GM12878 (cell line): ENCODE measurements at regions not wholly inside any gene's neighbourhood (a gene's known extent, or its start where the extent isn't known, plus 50 kb on each side); places are given as distances from the start of the nearest gene placed in this dataset.

Source experiments
- ATAC-seq: fragments of 200-7000 bp; cut with Tn5 transposase; 3 replicates; pipeline ENCODE4 v1.9.1; 2020; ENCODE audit warnings: mild to moderate bottlenecking, moderate library complexity
- BruUV-seq: library from RNA; stranded (reverse); fragments of 400-500 nt; replicated peaks from 2 replicates; lab custom pipeline; 2021; lab: Mats Ljungman, UMichigan
- CTCF ChIA-PET: fragments of 300-600 bp; sonication (Branson Sonifier 250); formaldehyde crosslinking; extraction: SDS; loops from one replicate; lab custom pipeline; 2021; ENCODE audit warnings: inconsistent platforms; lab: Yijun Ruan, JAX
- POLR2A ChIA-PET: fragments of 350-600 bp; formaldehyde crosslinking; extraction: SDS; loops from one replicate; lab custom pipeline; 2021; ENCODE audit warnings: inconsistent platforms; lab: Charles Lee
- RAD21 ChIA-PET: fragments of 300-600 bp; sonication (Branson Sonifier 250); formaldehyde crosslinking; loops from one replicate; lab custom pipeline; 2023; ENCODE audit warnings: antibody characterized with exemption; ENCODE audit not compliant: unreplicated experiment; lab: Charles Lee
- SMC1A ChIA-PET: fragments of 300-600 bp; sonication (Branson Sonifier 250); formaldehyde crosslinking; loops from one replicate; lab custom pipeline; 2023; ENCODE audit not compliant: unreplicated experiment, uncharacterized antibody; lab: Charles Lee
- DNase-seq: peaks from one replicate; pipeline ENCODE4 v3.0.0-alpha.2; 2011; ENCODE audit warnings: low read depth, low spot score
- FAIRE-seq: peaks from 3 replicates; lab custom pipeline; 2011; peaks lifted over from hg19 to GRCh38; lab: Jason Lieb, UNC
- H2AFZ ChIP-seq: 2 replicates; pipeline ENCODE4 v1.6.0; 2011; ENCODE audit warnings: low read depth, low read length, control low read depth; ENCODE audit not compliant: control insufficient read depth
- H3K27ac ChIP-seq: 2 replicates; pipeline ENCODE4 v1.5.1; 2011; ENCODE audit warnings: control low read depth; ENCODE audit not compliant: control insufficient read depth, insufficient read depth
- H3K27me3 ChIP-seq, 2 experiments: replicated peaks in 1 of 2; 2 replicates each; pipeline versions ENCODE4 v1.6.0 to v1.6.1; 2011; ENCODE audit warnings: low read length in 1 of 2; ENCODE audit not compliant: control insufficient read depth in 2 of 2, insufficient read depth in 2 of 2
- H3K36me3 ChIP-seq, 2 experiments: 2 replicates each; pipeline ENCODE4 v1.5.1; 2011; ENCODE audit warnings: low read length in 1 of 2; ENCODE audit not compliant: control insufficient read depth in 2 of 2, insufficient read depth in 2 of 2
- H3K4me1 ChIP-seq: 2 replicates; pipeline ENCODE4 v1.6.1; 2011; ENCODE audit warnings: mild to moderate bottlenecking, low read length, moderate library complexity, mixed read lengths; ENCODE audit not compliant: control insufficient read depth, insufficient read depth
- H3K4me2 ChIP-seq: 2 replicates; pipeline ENCODE4 v1.6.0; 2011; ENCODE audit warnings: control low read depth; ENCODE audit not compliant: control insufficient read depth, insufficient read depth
- H3K4me3 ChIP-seq: fragments of 200-600 bp; sonication (generic); 2 replicates; pipeline ENCODE4 v1.5.1; 2016
- H3K79me2 ChIP-seq: 2 replicates; pipeline ENCODE4 v1.6.0; 2011; ENCODE audit warnings: low read length; ENCODE audit not compliant: control insufficient read depth, insufficient read depth
- H3K9ac ChIP-seq: 2 replicates; pipeline ENCODE4 v1.8.0; 2011; ENCODE audit warnings: low read length, control low read depth, mixed read lengths; ENCODE audit not compliant: control insufficient read depth, insufficient read depth
- H3K9me3 ChIP-seq: replicated peaks from 3 replicates; pipeline ENCODE4 v1.5.1; 2011; ENCODE audit warnings: mild to moderate bottlenecking, low read length; ENCODE audit not compliant: control insufficient read depth, insufficient read depth
- H4K20me1 ChIP-seq: 2 replicates; pipeline ENCODE4 v1.6.0; 2011; ENCODE audit not compliant: control insufficient read depth, insufficient read depth
- IRF4 ChIP-seq: IDR thresholded peaks from 2 replicates; pipeline ENCODE4 v1.6.1; 2011; ENCODE audit warnings: low read depth, low read length
- NFXL1 ChIP-seq: fragments of 450-650 bp; IDR thresholded peaks from 2 replicates; pipeline ENCODE4 v1.6.1; 2017; ENCODE audit warnings: antibody characterized with exemption, mild to moderate bottlenecking, borderline replicate concordance
- PAX8 ChIP-seq: fragments of 450-650 bp; IDR thresholded peaks from 2 replicates; pipeline ENCODE4 v1.6.1; 2017; ENCODE audit warnings: mild to moderate bottlenecking, moderate library complexity
- RAD21 ChIP-seq: IDR thresholded peaks from 2 replicates; pipeline ENCODE4 v1.6.1; 2011; ENCODE audit warnings: mild to moderate bottlenecking, low read depth, low read length, moderate library complexity; ENCODE audit not compliant: insufficient read depth
- YBX1 ChIP-seq: fragments of 450-650 bp; IDR thresholded peaks from 2 replicates; pipeline ENCODE4 v1.6.1; 2016; ENCODE audit warnings: antibody characterized with exemption
- ZNF384 ChIP-seq: IDR thresholded peaks from 2 replicates; pipeline ENCODE4 v1.6.1; 2012; ENCODE audit warnings: low read depth, mild to moderate bottlenecking, low read length, improper control_type of control experiment, borderline replicate concordance
- WGBS: methylation state at CpG from one replicate; pipeline ENCODE4 v1.1.6; 2016; ENCODE audit warnings: low lambda C conversion rate; ENCODE audit not compliant: insufficient replicate concordance, insufficient coverage; ENCODE audit errors: missing lambda C conversion rate; 5-methylcytosine and 5-hydroxymethylcytosine counted together
- in situ Hi-C: fragments of 300-500 bp; cut with MboI; formaldehyde crosslinking; loops from 9 replicates; pipeline ENCODE4 v1.14.3; 2018; ENCODE audit warnings: mixed read lengths
- intact Hi-C: fragments of 100-400 bp; cut with micrococcal nuclease; formaldehyde crosslinking; loops from one replicate; pipeline ENCODE4 v1.14.2; 2022; ENCODE audit not compliant: unreplicated experiment
- TF ChIP-seq, protein P1 (sequence below): fragments of 450-650 bp; formaldehyde crosslinking; IDR thresholded peaks from 2 replicates; pipeline ENCODE4 v1.4.0; 2022; ENCODE audit warnings: mild to moderate bottlenecking, moderate library complexity
- TF ChIP-seq, protein P2 (sequence below): IDR thresholded peaks from 2 replicates; pipeline ENCODE4 v1.6.1; 2012; ENCODE audit warnings: mild to moderate bottlenecking, low read depth, low read length
- TF ChIP-seq, protein P3 (sequence below): IDR thresholded peaks from 2 replicates; pipeline ENCODE4 v1.6.1; 2011; ENCODE audit warnings: low read depth, mild to moderate bottlenecking, low read length, moderate library complexity, borderline replicate concordance; ENCODE audit errors: extremely low read depth
- TF ChIP-seq, protein P4 (sequence below): fragments of 450-650 bp; IDR thresholded peaks from 2 replicates; pipeline ENCODE4 v1.6.1; 2017; ENCODE audit warnings: antibody characterized with exemption, mild to moderate bottlenecking, moderate library complexity
- TF ChIP-seq, protein P5 (sequence below): fragments of 450-650 bp; IDR thresholded peaks from 2 replicates; pipeline ENCODE4 v1.6.1; 2017; ENCODE audit warnings: mild to moderate bottlenecking, low read depth, inconsistent platforms; ENCODE audit not compliant: poor library complexity, severe bottlenecking

DNA sequence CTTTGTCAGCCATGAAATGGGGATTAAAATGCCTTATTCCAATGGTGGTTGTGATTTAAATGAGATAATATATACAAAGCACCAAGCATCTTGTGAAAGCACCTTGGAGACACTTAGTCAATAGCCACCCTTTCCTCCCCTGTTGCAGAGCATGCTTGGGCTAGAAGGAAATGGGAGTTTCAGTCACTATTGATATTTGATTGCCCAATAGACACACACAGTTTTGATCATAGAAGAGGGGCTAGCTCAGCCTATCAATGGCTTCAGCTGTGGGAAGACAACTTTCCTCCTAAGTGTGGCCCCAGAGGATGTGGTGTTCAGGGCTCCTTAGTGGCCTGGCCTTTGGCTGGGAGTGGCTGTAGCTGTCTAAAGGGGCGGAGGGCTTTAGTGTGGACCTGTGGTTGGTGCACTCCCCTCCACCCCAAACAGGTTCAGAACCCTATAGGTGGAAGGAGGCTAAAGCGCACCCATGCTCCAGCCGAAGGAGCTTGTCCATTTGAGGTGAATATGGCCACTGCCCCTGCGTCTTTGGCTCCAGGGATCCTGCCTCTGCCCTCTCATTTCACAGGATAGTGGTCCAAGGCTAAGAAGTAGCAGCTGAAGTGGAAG lies 132.3 kb downstream of the TMEM30B start:
- H3K4me2 ChIP-seq = no peak overlapping the region
- ATAC-seq = no peak
- H3K27ac ChIP-seq = no peak overlapping the region
- H3K4me1 ChIP-seq = no peaks in the 10 kb centered on the region
- no peaks in the 10 kb centered on the region; the same call in 1 of the 3 replicates for H3K9me3 ChIP-seq
- no peak for DNase-seq
- intact Hi-C loops (no loop called here), in situ Hi-C loops (no loop called here)
- no peaks in the 10 kb centered on the region for H3K36me3 ChIP-seq
- no peaks in the 10 kb centered on the region for H3K79me2 ChIP-seq
- H3K9ac ChIP-seq = no peak overlapping the region
- POLR2A ChIA-PET = no interaction called here
- no TSS peak for BruUV-seq
- no peaks in the 10 kb centered on the region for H4K20me1 ChIP-seq
- FAIRE-seq = no peak
- CTCF ChIA-PET = no interaction called here
- RAD21 ChIA-PET = no interaction called here
- no peak overlapping the region for H2AFZ ChIP-seq
- WGBS = 37% methylated on average over 4 of the region's 4 CpGs
- no peak overlapping the region for H3K4me3 ChIP-seq
- no peaks in the 10 kb centered on the region for H3K27me3 ChIP-seq
- SMC1A ChIA-PET = interaction anchor here (1.4 kb wide), 1 partner anchor 16 kb away, joined by 3 read pairs; no protein-coding TSS in a partner anchor
- TF ChIP-seq RAD21 (no peak), NFXL1 (no peak), YBX1 (no peak), PAX8 (no peak), IRF4 (no peak), ZNF384 (no peak)
- TF ChIP-seq, protein P1, sequence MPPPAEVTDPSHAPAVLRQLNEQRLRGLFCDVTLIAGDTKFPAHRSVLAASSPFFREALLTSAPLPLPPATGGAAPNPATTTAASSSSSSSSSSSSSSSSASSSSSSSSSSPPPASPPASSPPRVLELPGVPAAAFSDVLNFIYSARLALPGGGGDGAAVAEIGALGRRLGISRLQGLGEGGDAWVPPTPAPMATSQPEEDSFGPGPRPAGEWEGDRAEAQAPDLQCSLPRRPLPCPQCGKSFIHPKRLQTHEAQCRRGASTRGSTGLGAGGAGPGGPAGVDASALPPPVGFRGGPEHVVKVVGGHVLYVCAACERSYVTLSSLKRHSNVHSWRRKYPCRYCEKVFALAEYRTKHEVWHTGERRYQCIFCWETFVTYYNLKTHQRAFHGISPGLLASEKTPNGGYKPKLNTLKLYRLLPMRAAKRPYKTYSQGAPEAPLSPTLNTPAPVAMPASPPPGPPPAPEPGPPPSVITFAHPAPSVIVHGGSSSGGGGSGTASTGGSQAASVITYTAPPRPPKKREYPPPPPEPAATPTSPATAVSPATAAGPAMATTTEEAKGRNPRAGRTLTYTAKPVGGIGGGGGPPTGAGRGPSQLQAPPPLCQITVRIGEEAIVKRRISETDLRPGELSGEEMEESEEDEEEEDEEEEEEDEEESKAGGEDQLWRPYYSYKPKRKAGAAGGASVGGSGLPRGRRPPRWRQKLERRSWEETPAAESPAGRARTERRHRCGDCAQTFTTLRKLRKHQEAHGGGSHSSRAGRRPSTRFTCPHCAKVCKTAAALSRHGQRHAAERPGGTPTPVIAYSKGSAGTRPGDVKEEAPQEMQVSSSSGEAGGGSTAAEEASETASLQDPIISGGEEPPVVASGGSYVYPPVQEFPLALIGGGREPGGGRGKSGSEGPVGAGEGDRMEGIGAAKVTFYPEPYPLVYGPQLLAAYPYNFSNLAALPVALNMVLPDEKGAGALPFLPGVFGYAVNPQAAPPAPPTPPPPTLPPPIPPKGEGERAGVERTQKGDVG = no peak
- TF ChIP-seq, protein P2, sequence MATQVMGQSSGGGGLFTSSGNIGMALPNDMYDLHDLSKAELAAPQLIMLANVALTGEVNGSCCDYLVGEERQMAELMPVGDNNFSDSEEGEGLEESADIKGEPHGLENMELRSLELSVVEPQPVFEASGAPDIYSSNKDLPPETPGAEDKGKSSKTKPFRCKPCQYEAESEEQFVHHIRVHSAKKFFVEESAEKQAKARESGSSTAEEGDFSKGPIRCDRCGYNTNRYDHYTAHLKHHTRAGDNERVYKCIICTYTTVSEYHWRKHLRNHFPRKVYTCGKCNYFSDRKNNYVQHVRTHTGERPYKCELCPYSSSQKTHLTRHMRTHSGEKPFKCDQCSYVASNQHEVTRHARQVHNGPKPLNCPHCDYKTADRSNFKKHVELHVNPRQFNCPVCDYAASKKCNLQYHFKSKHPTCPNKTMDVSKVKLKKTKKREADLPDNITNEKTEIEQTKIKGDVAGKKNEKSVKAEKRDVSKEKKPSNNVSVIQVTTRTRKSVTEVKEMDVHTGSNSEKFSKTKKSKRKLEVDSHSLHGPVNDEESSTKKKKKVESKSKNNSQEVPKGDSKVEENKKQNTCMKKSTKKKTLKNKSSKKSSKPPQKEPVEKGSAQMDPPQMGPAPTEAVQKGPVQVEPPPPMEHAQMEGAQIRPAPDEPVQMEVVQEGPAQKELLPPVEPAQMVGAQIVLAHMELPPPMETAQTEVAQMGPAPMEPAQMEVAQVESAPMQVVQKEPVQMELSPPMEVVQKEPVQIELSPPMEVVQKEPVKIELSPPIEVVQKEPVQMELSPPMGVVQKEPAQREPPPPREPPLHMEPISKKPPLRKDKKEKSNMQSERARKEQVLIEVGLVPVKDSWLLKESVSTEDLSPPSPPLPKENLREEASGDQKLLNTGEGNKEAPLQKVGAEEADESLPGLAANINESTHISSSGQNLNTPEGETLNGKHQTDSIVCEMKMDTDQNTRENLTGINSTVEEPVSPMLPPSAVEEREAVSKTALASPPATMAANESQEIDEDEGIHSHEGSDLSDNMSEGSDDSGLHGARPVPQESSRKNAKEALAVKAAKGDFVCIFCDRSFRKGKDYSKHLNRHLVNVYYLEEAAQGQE = no peak
- TF ChIP-seq, protein P3, sequence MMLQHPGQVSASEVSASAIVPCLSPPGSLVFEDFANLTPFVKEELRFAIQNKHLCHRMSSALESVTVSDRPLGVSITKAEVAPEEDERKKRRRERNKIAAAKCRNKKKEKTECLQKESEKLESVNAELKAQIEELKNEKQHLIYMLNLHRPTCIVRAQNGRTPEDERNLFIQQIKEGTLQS = no peak
- TF ChIP-seq, protein P4, sequence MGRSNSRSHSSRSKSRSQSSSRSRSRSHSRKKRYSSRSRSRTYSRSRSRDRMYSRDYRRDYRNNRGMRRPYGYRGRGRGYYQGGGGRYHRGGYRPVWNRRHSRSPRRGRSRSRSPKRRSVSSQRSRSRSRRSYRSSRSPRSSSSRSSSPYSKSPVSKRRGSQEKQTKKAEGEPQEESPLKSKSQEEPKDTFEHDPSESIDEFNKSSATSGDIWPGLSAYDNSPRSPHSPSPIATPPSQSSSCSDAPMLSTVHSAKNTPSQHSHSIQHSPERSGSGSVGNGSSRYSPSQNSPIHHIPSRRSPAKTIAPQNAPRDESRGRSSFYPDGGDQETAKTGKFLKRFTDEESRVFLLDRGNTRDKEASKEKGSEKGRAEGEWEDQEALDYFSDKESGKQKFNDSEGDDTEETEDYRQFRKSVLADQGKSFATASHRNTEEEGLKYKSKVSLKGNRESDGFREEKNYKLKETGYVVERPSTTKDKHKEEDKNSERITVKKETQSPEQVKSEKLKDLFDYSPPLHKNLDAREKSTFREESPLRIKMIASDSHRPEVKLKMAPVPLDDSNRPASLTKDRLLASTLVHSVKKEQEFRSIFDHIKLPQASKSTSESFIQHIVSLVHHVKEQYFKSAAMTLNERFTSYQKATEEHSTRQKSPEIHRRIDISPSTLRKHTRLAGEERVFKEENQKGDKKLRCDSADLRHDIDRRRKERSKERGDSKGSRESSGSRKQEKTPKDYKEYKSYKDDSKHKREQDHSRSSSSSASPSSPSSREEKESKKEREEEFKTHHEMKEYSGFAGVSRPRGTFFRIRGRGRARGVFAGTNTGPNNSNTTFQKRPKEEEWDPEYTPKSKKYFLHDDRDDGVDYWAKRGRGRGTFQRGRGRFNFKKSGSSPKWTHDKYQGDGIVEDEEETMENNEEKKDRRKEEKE = no peak
- TF ChIP-seq, protein P5, sequence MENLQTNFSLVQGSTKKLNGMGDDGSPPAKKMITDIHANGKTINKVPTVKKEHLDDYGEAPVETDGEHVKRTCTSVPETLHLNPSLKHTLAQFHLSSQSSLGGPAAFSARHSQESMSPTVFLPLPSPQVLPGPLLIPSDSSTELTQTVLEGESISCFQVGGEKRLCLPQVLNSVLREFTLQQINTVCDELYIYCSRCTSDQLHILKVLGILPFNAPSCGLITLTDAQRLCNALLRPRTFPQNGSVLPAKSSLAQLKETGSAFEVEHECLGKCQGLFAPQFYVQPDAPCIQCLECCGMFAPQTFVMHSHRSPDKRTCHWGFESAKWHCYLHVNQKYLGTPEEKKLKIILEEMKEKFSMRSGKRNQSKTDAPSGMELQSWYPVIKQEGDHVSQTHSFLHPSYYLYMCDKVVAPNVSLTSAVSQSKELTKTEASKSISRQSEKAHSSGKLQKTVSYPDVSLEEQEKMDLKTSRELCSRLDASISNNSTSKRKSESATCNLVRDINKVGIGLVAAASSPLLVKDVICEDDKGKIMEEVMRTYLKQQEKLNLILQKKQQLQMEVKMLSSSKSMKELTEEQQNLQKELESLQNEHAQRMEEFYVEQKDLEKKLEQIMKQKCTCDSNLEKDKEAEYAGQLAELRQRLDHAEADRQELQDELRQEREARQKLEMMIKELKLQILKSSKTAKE = no peak
